Glomerular visceral epithelial cell (primary cell): ENCODE measurements at regions not wholly inside any gene's neighbourhood (a gene's known extent, or its start where the extent isn't known, plus 50 kb on each side); places are given as distances from the start of the nearest gene placed in this dataset.
"Not testable (repeated sequence)": the region's sequence is repeated elsewhere in the genome, so short reads cannot be mapped to it uniquely, and the experiment has no call there.

ENCODE experiments used
- DNase-seq: peaks from one replicate; pipeline ENCODE4 v3.0.0-alpha.2; 2016; ENCODE audit errors: extremely low spot score

DNA sequence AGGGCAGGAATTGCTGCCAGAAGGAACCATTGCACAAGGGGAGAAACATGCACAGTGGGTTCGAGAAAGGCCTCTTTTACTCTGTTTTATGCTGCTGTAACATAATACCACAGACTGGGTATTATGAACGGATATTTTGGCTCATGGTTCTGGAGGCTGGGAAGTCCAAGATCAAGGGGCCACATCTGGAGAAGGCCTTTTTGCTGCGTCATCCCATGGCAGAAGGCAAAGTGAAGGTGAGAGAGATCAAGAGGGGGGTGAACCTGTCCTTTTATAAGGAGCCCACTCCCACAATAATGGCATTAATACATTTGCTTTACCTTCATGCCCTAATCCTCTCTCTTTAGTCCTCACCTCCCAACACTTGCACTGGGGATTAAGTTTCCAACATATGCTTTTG, 136.9 kb upstream of the ALDH1B1 start:
- DNase-seq = no peak

DNA sequence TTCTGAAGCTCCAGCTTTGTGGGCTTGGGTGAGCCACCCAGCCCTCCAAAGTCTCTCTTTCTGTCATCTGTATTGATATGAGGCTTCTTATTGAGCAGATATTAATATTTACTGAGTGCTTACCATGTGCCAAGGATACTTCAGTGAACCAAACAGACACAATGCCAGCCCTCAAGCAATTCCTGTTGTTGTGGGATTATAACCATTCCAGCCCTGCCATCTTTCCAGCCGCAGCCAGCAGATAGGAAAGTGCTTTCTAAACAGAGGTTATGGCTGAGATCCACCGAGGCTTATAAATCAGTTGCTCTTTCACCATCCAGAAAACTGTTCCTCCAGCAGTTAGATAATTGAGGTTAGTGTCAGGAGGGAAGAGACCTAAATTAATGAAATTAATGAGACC, 137.7 kb upstream of the ALDH1B1 start:
- no peak for DNase-seq

DNA sequence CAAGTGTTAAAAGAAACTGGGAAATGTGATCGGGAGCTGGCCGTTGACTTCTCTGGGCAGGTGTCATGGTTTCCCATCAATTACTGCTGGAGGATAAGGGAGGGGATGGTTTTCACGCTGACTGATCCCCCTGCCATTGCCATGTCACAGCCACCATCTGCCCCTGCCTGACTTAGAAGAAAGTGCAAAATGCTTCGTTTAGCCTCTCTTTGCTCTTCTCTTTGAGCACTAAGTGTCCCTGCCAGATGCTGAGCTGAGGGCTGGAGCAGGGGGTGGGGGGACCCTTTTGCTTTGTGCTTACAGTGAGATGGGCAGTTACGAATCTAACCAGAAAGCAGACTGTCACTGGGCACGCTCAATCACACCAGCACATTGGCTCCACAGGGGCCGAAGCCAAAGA, 138.4 kb upstream of the ALDH1B1 start:
- DNase-seq = no peak

DNA sequence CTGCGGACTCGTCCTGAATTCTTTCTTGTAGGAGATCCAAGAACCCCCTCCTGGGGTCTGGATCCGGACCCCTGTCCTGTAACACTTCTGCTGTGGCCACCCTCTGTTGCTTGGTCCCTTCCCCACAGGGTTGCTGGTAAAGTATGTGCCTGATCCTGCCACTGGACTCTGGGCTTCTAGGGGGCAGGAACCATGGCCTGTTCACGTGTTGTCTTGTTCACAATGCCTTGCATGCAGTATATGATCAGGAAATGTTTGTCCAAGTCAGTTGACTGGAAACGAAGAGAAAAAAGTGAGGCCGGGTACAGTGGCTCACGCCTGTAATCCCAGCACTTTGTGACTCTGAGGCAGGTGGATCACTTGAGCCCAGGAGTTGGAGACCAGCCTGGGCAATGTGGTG, 139.3 kb upstream of the ALDH1B1 start:
- DNase-seq = no peak

DNA sequence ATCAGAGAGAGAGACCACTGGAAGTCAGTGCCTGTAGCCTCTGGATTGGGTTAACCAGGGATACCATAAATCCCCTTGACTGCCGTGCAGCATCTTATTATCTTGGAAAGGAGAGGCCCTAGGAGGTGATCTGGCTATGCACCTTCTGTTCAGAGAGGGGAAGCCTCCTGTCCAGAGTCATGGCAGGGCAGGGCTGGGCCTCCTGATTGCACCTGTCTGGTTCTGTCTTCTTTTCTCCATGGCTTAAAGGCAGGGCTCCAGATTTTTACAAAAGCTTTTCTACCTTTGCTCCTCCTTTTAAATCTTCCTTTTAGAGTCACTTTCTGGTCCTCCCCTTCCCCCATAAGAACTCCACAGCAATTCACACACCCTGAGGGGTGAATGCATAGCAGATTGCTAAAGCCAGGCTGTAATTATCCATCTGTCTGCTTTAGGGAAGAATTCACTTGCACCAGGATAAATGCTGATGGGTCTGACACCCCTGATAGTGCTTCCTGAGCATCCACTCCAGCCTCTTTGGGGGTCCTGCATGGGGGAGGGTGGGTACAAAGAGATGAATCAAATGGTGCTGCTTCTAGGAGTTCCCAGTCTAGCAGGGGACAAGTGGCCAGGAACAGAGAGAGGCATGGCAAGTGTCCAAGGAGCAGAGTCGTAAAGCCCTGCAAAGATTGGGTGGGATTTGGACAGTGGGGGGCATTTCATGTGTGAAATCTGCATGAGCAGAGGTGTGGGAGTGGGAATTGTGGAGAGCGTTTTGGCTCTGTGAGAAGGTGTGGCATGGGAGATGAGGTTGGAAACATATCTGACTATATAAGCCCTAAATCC, 141.3 kb upstream of the ALDH1B1 start:
- DNase-seq = no peak

DNA sequence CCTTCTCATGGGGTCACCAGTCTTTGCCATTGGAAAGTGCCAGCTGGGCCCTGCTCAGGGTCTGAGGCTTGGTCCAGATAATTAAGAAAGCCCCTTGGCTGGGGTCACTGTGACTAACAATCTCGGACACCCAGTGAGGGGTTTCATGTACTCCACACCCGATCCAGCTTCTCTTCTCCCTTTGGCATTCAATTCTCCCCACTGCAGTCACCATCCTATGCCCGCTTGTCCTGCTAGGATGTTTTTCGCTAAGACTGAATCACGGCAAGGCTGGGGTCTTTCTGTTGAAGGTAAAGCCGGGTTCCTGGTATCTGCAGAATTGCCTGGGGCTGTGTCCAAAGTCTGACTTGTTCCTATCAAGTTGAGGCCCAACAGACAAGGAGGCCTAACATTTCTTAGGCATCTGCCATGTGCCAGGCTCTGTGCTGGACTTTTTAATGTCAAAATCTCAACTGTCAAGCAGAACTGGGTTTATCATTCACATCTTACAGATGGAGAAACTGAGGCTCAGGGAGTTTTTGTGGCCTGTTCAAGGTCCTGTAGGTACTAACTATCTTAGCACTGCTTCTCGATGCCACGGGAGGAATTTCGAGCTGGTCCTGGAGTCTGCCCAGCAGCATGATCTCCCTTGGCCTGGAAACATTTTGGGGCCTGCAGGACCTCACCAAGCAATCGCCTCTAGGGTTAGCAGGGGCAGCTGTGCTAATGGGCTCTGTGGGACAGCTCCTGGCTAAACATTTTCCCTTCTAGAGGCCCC, 142.0 kb upstream of the ALDH1B1 start:
- DNase-seq = no peak

DNA sequence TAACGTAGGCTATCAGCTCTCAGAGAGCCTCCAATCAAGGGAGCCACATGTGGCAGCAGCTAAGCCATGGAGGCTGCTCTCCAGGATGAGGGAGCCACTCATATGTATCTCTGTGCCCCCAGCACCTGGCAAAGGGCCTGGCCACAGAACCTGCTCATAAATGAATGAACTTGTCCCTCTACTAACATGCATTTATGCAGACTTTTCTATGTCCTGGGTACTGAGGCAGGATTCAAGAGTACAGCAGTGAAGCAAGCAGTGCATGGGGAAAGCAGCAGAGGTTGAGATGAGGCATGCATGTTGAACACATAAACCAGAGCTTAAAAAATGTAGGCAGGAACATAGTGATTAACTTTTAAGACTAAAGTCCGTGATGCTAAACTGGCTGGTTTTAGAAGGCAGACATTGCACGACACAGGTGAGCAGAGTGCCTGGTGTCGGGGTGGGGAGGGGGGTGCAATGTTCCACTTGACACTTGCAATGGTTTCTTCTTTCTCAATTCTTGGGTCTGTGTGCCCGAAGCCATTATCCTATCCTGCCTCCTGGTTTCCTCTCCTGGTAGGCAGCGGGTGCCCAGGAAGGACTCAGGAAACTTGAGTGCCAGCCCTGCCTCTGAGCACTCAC, 142.8 kb upstream of the ALDH1B1 start:
- no peak for DNase-seq

DNA sequence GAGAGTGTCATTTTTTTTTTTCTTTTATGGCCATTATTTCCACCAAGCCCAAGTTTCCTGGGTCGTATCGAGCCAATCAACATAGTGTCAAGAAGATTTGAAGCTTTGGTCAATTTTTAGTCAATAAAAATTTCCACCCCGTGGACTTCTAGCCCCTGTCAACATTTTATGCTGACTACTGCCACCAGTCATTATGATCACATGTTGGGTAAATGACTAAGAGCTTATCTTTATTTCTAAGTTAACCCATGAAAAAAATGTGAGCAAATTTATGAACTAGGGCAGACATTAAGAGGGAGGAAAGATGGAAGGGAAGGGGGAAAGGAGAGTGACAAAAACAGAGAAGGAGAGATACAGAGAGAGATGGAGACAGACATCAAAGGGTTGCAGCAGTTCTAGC, 143.5 kb upstream of the ALDH1B1 start:
- no peak for DNase-seq

DNA sequence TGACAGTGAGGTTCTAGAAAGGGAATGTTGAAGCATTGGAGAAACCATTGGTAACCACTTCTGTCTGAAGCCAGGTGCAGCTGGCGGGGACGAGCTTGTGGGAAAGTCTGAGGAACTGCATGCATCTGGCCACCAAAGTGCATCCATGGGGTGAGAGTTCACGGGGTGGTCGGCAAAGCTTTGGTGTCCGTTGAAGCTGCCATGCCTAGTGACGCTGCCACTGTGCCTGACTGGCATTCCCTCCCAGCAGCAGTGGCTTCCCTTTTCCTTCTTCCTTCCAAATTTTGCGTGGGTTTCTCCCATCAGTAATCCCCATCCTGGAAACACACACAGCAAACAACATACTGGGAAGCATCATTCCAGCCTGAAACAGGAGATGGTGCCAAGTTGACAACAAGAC, 145.7 kb upstream of the ALDH1B1 start:
- no peak for DNase-seq

DNA sequence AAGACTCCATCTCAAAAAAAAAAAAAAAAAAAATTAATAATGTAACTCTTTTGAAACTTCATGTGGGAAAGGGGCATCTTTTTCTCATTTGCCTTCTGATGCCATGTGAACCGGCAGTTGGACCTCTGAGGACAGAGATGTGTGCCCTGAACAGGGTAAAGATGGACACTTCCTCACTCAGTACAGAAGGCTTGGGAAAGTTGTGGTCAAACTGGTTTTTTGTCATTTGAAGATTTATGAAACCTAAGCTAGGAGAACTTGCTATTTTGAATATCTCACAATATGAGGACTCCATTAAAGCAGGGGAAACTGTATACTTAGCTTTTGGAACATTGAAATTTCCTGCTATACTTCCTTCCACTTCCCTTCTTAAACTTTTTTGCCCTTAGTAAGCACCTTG, 147.5 kb upstream of the ALDH1B1 start:
- no peak for DNase-seq

DNA sequence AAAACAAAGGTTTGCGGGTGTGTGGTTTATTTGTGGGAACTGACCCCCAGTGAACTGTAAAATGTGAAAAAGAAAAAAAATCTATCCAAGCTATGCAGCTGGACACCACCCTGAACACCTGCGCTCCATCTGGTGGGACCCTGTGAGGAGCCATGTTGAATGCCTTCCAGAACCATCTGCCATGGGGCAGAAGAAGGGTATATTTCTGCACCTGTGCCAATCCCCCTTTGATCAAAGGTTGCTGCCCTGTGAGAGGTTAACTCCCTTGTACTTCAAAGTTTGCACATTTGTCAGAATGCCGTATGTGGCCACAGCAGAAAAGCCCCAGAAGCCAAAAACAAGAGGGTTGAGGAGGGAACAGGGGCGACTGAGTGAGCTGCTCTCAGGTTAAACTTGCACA, 148.5 kb upstream of the ALDH1B1 start:
- no peak for DNase-seq

DNA sequence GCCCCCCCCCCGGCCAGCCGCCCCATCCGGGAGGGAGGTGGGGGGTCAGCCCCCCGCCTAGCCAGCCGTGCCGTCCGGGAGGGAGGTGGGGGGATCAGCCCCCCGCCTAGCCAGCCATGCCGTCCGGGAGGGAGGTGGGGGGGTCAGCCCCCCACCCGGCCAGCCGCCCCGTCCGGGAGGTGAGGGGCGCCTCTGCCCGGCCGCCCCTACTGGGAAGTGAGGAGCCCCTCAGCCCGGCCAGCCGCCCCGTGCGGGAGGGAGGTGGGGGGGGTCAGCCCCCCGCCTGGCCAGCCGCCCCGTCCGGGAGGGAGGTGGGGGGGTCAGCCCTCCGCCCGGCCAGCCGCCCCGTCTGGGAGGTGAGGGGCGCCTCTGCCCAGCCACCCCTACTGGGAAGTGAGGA, 150.4 kb upstream of the ALDH1B1 start:
- not testable (repeated sequence) for DNase-seq

DNA sequence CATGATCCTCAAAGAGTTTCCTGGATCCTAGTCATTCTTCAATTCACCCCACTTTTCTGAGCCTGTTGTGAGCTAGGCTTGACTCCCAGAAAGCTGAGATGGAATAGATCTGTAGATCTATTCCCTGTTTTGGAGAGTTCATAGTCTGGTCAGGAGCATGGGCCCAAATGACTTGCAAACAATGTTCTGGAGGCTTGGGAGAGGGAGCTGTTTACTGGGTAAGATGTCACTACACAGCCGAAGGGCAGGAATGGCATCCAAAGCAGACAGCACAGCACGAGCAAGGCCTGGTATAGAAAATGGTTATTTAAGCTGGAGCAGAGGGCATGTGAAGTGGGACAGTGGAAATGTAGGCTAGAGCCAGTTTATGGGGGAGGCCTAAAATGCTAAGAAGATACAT, 152.5 kb upstream of the ALDH1B1 start:
- DNase-seq = no peak

DNA sequence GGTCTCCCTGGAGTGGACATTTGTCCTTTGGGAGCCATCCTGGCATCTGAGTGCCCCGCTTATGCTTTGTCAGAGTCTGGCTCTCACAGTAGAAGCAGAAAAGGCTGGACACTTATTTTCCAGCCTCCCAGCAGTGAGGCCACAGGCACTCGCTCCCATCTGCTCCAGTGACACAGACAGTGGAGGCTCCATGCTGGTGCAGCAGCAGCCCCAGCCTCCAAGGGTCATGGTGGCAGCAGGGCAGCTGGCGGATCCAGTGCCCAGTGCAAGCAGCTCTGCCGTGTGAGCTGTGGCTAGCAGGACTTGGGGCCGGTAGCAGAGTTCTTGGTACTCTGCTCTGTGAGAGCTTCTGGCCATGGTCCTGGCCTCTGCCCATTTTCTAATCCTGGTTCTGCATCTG, 157.3 kb upstream of the ALDH1B1 start:
- no peak for DNase-seq

DNA sequence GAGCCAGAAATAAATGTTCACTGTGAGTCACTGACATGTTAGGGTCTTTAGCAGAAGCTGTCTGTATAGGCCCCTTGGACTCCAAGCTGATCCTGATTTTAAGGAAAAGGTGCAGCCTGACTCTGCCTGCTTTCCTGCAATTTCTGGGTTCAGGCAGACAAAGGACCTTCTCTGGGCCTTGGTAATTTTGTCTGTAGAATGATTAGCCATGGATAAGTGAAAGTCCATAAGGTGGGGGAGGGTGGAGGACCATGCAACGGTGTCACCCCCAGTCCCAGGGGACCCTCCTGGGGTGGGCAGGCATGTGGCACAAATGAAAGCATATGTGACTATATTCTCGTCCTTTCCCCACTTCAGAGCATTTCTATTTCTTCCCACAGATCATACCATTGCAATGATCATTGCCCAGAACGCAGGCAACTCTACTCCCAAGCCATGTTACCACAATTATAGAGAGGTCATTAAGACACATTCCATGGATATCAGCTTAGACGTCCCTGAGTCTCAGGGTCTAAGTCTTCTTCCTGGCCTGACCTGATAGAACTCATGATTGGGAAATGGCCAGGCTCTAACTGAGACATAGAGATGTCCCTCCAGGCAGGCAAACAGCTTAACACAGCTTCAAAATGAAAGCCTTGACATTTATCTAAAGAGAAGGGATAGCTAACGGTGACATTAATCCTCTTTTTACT, 157.9 kb upstream of the ALDH1B1 start:
- DNase-seq = peak; percentile 43

DNA sequence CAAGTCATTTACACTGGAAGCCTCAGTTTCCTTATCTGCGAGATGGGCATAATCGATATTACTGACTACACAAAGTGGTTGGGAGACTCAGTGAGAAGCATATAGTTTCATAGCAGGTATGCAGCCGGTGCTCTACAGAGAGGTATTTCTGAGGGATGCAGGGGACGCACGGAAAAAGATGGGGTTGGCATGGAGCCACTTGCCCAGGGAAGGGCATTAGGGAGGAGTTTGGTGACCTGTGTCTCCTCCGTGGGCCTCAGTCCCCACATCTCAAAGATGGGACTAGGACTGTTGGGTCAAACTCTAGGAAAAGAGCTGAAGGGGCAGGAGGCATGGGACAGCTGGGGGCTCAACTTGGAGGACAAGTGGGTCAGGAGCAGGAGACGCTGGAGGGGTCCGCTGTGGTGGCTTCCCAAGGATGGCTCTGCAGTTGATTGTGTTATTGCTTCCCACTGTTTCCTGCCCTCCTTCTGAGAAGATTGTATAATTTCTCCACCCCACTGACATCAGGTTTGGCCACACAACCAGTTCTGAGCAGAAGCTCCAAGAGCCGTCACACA, 158.6 kb upstream of the ALDH1B1 start:
- no peak for DNase-seq

DNA sequence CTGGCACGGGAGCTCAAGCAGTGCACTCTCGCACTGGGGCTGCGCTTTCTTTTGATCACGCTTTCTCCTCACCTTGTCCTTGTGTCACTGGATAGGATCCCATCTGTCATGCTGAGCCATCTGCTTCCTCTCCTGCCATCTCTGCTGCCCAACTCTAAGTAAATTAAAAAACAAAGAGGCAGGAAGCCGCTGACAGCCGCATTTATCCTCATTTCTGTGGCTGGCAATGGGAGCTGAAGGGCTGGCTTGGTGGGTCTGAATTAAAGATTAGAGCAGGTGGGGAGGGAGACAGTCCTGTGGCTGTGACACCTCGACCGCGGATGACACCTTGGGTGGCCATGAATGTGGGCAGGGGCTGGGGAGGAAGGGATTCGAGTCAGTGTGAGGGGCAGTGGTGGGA, 159.2 kb upstream of the ALDH1B1 start:
- no peak for DNase-seq

DNA sequence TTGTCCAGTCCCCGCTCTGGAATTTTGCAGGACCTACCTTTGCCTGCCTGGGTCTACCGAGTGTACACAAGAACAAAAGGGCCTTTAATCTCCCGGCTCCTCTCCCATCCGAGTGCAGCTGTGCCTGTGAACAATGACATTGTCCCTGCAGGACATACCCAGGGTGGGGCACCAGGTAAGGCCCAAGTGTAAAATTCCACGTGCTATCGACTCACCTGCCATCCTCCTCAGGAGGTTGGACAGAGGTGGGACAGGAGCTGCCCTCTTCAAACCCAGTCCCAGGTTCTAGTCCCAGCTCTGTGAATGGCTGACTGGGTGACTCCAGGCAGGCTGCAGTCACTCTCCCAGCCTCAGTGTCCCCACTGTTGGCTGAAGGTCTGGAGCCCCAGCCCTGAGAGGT, 159.6 kb upstream of the ALDH1B1 start:
- no peak for DNase-seq

DNA sequence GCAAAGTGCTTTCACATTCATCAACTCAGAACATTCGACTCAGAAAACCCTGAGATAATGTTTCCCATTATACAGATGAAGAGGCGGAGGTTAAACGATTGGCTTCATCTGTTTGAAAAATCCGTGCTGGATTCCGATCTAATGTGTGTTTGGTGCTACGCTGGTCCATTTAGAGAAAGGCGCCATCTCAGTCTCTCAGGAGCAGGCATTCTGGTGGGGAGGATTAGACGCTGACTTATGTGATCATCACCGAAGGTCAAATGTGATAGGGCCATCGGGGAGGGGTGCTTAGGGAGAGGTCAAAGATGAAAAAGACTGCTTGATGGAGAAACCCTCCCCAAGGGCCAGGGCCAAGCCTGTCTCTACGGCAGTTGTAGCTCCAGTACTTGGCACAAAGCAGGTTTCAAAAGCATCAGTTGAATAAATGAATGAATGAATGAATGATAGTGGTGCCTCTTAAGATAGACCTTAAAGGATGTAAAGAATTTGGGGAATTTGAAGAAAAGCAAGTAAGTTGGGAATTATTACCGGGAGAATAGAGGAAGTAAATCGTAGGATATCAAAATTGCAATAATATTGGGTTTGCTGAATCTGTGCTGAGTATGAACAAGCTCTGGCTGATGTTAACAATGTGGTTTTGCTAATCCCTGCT, 160.6 kb upstream of the SHB start:
- DNase-seq = no peak

DNA sequence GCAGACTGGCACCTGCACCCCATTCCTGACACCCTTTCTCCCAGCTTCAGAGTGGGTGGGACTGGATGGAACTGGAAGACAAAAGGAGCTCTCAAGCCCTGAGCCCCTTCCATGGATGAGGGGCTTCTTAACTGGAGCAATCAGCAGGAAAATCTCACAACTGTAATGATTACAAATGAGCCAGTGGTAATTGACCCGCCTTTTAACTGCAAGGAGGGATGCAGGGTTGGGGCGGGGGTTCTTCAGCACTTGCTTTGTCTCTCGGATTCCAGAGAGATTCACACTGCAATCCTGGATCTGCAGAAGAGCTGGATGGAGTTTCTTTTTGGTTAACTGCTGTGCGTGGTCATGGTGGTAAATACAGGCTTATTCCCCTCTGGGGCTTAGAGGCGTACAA, 160.1 kb upstream of the SHB start:
- no peak for DNase-seq

DNA sequence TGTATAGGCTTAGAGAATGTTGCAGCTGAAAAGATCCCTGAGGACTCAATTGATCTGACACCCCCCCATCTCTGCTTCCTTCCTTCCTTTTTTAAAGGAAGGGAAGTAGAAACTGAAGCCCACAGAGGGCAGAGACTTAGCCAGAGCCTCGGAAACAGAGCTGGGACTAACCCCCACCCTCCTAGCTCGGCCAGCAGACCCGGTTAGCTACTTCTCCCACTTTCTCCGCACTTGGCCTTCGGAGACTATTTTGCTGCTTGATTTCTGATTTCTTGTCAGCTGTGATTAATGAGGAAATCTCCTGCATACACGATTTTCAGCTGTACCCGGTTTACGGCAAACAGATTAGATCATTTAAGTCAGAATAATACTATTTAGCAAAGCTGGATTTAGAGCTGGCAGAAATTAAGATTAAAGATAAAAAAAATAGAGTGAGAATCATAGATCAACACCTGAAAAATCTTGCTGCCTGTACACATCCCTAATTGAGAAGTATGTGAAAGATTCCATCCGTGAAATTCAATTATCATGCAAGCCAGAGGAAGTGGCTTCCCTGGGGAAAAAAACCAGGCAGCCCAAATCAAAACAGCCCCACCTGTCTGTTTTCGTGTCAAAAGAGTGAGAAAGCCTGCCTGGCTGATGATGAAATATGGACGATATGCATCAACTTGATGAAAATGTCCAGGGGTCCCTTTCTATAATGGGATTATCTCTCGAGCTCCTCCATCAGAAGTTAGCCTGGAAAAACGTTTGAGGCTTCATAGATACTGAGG, 159.5 kb upstream of the SHB start:
- DNase-seq = peak; percentile 27
